HG03175 (cell line): ENCODE measurements at regions not wholly inside any gene's neighbourhood (a gene's known extent, or its start where the extent isn't known, plus 50 kb on each side); places are given as distances from the start of the nearest gene placed in this dataset.

Experiments
- ATAC-seq: cut with Tn5 transposase; IDR thresholded peaks from one replicate; pipeline ENCODE4 v1.9.1; 2021; ENCODE audit warnings: mild to moderate bottlenecking, moderate library complexity; ENCODE audit not compliant: unreplicated experiment

GRCh38 chr18:41155025-41155424 lies 800.0 kb upstream of the PIK3C3 start:
- ATAC-seq: no peak

GRCh38 chr18:41153871-41154270 lies 801.2 kb upstream of the PIK3C3 start:
- ATAC-seq: no peak

GRCh38 chr18:41150316-41150715 lies 804.7 kb upstream of the PIK3C3 start:
- ATAC-seq: no peak

- no peak for ATAC-seq
Measured at GRCh38 chr18:41146301-41146700, 808.7 kb upstream of the PIK3C3 start.

- no peak for ATAC-seq
Measured at GRCh38 chr18:41145516-41145915, 809.5 kb upstream of the PIK3C3 start.

- no peak for ATAC-seq
Measured at GRCh38 chr18:41144441-41144840, 810.6 kb upstream of the PIK3C3 start.

GRCh38 chr18:41140506-41140905 lies 814.5 kb upstream of the PIK3C3 start:
- ATAC-seq: no peak

GRCh38 chr18:41135146-41135545 lies 819.9 kb upstream of the PIK3C3 start:
- ATAC-seq: no peak

GRCh38 chr18:41134426-41134825 lies 820.6 kb upstream of the PIK3C3 start:
- ATAC-seq: no peak

GRCh38 chr18:41131050-41131449 lies 824.0 kb upstream of the PIK3C3 start:
- no peak for ATAC-seq

GRCh38 chr18:41128545-41128944 lies 826.5 kb upstream of the PIK3C3 start:
- ATAC-seq: no peak

GRCh38 chr18:41128126-41128525 lies 826.9 kb upstream of the PIK3C3 start:
- no peak for ATAC-seq

- ATAC-seq: no peak
Measured at GRCh38 chr18:41126541-41127235, 828.3 kb upstream of the PIK3C3 start.

- no peak for ATAC-seq
Measured at GRCh38 chr18:41121116-41121826, 833.8 kb upstream of the PIK3C3 start.

GRCh38 chr18:41119031-41119430 lies 836.0 kb upstream of the PIK3C3 start:
- no peak for ATAC-seq

- ATAC-seq: no peak
Measured at GRCh38 chr18:41113885-41114482, 841.0 kb upstream of the PIK3C3 start.

- ATAC-seq: no peak
Measured at GRCh38 chr18:41099451-41099850, 855.6 kb upstream of the PIK3C3 start.

GRCh38 chr18:41096504-41096903 lies 858.5 kb upstream of the PIK3C3 start:
- ATAC-seq: no peak

- no peak for ATAC-seq
Measured at GRCh38 chr18:41077076-41077475, 878.0 kb upstream of the PIK3C3 start.

- ATAC-seq: no peak
Measured at GRCh38 chr18:41075212-41075611, 879.8 kb upstream of the PIK3C3 start.

GRCh38 chr18:41073372-41073954 lies 881.6 kb upstream of the PIK3C3 start:
- ATAC-seq: no peak

GRCh38 chr18:41072946-41073345 lies 882.1 kb upstream of the PIK3C3 start:
- no peak for ATAC-seq
